MG63 (cell line): ENCODE measurements at regions not wholly inside any gene's neighbourhood (a gene's known extent, or its start where the extent isn't known, plus 50 kb on each side); places are given as distances from the start of the nearest gene placed in this dataset.
"Not testable (repeated sequence)": the region's sequence is repeated elsewhere in the genome, so short reads cannot be mapped to it uniquely, and the experiment has no call there.

Source experiments
- DNase-seq: peaks from one replicate; pipeline ENCODE4 v3.0.0-alpha.2; 2020
- H3K27me3 ChIP-seq: fragments of 250-450 bp; sonication (Bioruptor Pico); 2 replicates; pipeline ENCODE4 v1.5.1; 2020; ENCODE audit warnings: mild to moderate bottlenecking, moderate library complexity
- H3K36me3 ChIP-seq: fragments of 250-450 bp; sonication (Bioruptor Pico); 2 replicates; pipeline ENCODE4 v1.5.1; 2020; ENCODE audit warnings: mild to moderate bottlenecking, moderate library complexity
- H3K4me3 ChIP-seq: fragments of 250-450 bp; sonication (Bioruptor Pico); 2 replicates; pipeline ENCODE4 v1.5.1; 2020; ENCODE audit warnings: mild to moderate bottlenecking, moderate library complexity
- H3K9me3 ChIP-seq: fragments of 250-450 bp; sonication (Bioruptor Pico); 2 replicates; pipeline ENCODE4 v1.5.1; 2020; ENCODE audit warnings: mild to moderate bottlenecking, moderate library complexity

DNA sequence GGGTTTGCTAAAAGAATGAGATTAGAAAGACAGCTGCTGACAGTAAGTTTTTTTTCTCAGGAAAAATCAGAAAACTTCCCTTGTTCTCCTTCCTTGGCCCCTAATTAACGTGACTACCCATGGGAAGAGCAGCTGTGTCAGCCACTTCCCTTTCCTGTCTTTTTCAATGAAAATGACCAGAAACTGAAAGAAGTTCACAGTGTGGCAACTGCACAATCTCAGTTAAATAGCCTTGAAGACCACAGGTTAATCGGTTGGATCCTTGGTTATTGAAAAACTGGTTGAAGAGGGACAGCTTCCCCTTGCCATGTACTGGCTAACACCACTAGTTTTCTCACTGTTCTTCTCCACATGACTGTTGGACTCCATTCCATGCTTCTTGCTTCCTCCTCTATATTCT, 148.8 kb upstream of the AGR3 start:
- Histone ChIP-seq H3K9me3 (no peaks in the 10 kb centered on the region), H3K27me3 (no peaks in the 10 kb centered on the region)
- no peak for DNase-seq

DNA sequence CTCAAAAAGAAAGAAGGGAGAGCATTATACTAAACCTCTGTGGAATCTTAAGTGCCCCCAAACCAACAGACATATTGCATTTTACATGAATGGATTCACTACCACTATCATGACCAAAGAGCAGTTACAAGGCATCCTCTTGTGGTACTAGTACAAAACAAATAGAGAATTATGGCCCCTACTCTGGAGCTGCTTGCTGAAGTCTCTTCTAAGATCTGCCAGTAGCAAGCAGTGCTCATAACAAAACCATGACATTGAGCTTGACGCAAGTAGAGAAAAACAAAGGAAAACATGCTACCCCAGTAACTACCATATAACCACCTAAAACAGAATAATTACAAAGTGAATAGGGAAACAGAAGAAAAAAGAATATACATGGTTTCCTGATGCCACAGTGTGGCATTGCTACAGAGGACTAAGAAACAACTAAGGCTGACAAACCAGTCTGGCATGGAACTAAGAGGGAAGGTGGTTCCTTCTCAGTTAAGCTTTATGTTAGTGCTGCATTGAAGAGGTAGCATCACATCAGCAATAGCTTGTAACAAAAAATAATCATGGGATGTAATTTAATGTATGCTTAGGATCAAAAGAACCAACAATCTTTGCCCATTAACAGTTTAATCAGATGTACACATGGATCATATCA, 150.2 kb upstream of the AGR3 start:
- Histone ChIP-seq H3K9me3 (no peaks in the 10 kb centered on the region), H3K4me3 (no peak overlapping the region), H3K36me3 (no peaks in the 10 kb centered on the region), H3K27me3 (no peaks in the 10 kb centered on the region)
- no peak for DNase-seq

More for the DNA sequence above, 148.8 kb upstream of the AGR3 start:
- no peak overlapping the region for H3K4me3 ChIP-seq
- H3K36me3 ChIP-seq: no peaks in the 10 kb centered on the region

DNA sequence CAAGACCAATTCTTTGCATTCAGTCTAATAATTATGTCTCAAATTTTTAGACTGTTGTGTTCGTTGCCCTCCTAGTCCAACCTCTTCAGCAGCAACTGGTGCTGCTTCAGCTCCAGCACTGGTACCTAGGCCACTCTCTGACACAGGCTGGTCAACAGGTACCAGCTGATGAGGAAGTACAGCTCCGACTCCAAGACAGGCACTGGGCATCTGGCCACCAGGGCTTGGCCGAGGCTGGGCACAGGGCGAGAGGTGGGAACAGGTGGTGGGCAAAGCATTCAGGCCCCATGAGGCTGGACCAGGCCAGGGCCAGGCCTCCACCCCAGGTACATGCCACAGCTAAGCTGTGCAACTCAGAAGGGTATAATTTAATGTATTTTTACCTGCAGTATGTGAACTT, 151.5 kb upstream of the AGR3 start:
- H3K36me3 ChIP-seq: no peaks in the 10 kb centered on the region
- no peak for DNase-seq

DNA sequence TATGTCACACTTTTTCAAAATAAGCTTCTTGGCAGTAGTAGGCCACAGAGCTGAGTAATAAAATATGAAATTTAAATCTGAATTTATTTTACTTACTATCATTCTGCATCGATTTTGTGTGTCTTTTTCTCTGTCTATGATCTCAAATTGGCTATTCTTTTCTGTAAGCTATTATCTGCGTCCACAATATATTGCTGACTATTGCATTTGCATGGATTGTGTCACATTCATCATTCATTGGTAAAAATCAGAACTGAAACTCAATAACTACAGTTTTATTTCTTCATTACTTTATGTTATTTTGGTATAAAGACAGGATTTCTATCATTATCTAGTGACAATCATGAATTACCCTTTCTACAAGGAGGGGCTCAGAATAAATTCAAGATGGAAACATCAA, 154.8 kb upstream of the AGR3 start:
- Histone ChIP-seq H3K4me3 (no peak overlapping the region), H3K9me3 (peaks cover 3% of the 10 kb centered on the region), H3K27me3 (no peaks in the 10 kb centered on the region), H3K36me3 (no peaks in the 10 kb centered on the region)
- no peak for DNase-seq

More for the DNA sequence above, 151.5 kb upstream of the AGR3 start:
- Histone ChIP-seq H3K4me3 (no peak overlapping the region), H3K9me3 (no peaks in the 10 kb centered on the region), H3K27me3 (no peaks in the 10 kb centered on the region)

DNA sequence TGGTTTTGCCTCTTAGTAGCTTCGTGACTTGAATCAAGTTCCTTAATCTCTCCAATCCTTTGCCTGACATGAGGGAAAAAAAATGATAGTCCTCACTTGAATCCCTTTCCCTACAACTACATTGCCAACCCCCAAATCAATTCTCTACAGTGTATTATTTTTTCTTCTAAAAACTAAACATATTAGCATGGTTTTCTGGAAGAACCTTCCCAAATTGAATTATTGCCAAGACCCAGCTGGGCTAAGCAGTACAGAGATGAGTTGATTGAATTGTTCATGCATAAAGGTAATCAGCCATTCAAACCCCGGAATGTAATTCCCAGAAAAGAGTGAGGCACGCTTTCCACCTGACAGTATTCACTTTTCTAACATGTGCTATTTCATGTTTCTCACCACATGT, 155.6 kb upstream of the AGR3 start:
- Histone ChIP-seq H3K27me3 (no peaks in the 10 kb centered on the region), H3K36me3 (no peaks in the 10 kb centered on the region), H3K9me3 (peaks cover 3% of the 10 kb centered on the region), H3K4me3 (no peak overlapping the region)
- no peak for DNase-seq

DNA sequence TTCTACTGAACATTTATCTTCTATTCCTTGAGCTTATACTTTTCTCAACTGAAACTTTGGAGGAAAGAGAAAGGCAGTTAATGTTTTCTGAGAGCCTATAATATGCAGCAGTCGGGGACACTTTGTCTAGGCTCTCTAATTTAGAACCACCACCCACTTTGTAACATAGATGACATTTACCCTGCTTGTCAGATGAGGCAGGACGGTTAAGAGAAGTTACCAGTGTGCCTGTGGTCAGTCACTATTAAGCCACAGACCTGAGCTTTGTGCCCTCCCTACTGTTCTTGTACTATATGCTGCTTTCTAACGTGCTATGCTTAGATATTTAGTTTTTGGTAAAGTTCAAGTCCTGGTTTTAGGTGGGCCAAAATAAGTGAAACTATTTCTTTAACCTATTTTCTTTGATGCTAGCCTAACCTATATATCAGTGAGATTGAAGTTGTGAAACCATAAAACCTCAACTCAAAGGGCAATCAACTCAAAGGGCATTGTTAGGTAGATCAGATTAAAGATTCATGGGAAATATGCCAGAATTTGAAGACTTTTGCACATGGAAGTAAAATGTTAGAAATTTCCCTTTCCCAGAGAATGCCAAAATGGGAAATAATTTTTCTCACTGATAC, 156.5 kb upstream of the AGR3 start:
- no peaks in the 10 kb centered on the region for H3K36me3 ChIP-seq
- peaks cover 3% of the 10 kb centered on the region for H3K9me3 ChIP-seq
- DNase-seq: no peak
- no peak overlapping the region for H3K4me3 ChIP-seq
- no peaks in the 10 kb centered on the region for H3K27me3 ChIP-seq

DNA sequence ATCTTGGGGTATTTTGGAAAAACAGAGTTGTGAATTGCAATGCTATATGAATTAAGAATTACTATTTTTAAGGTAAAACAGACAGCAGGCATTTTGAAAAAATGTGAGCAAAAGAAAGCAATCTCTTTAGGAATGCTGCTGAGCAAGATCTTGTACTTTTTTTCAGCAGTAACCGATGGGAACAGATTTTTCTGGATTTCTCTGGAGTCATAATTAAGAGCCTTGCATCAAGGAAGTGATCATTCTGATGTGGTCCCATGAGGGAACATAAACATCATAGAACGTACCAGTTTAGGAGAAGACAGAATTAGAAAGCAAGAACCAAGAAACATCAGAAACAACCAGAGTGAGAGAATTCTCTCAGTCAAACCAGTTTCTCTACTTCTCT, 157.0 kb upstream of the AGR3 start:
- no peak for DNase-seq
- H3K4me3 ChIP-seq: no peak overlapping the region
- no peaks in the 10 kb centered on the region for H3K36me3 ChIP-seq
- peaks cover 3% of the 10 kb centered on the region for H3K9me3 ChIP-seq
- H3K27me3 ChIP-seq: no peaks in the 10 kb centered on the region

DNA sequence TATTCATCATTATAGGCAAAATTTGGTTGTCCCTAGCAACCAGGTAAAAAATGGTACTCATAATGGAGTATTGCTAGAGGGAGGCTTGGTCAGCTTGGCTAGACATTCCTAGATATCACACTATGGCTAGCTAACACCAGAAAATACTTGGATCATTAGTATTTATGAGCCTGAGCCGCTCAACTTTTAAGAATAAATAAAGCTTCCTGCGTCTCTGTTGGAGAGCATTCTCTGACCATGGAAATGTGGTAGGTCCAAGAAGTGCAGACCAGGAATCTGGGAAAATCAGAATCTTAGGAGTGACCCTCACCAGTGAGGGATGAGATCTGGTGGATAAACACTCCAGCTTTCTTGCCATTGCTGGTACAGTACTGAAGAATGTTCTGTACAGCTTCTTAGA, 157.6 kb upstream of the AGR3 start:
- Histone ChIP-seq H3K36me3 (no peaks in the 10 kb centered on the region), H3K9me3 (peaks cover 3% of the 10 kb centered on the region), H3K27me3 (no peaks in the 10 kb centered on the region), H3K4me3 (no peak overlapping the region)
- DNase-seq: no peak

DNA sequence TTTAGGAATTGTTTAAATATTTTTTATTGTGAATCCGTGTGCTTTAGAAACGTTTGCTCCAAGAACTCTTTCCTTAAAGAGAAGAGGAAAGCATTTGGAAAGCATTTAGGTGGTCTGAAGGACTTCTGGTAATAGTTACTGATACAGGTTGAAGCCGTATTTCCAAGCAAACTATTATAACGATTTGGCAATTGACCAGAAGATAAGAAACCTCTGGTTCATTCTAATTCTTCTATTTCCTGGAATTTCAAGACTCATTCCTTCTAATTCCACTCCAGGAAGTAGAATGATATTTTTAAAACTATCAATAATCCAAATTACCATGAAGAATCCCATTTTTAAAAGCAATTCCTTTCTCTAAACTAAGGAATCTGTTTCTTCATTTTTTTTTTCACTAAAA, 158.9 kb upstream of the AGR3 start:
- H3K36me3 ChIP-seq: no peaks in the 10 kb centered on the region
- peaks cover 3% of the 10 kb centered on the region for H3K9me3 ChIP-seq
- no peaks in the 10 kb centered on the region for H3K27me3 ChIP-seq
- DNase-seq: no peak
- no peak overlapping the region for H3K4me3 ChIP-seq

DNA sequence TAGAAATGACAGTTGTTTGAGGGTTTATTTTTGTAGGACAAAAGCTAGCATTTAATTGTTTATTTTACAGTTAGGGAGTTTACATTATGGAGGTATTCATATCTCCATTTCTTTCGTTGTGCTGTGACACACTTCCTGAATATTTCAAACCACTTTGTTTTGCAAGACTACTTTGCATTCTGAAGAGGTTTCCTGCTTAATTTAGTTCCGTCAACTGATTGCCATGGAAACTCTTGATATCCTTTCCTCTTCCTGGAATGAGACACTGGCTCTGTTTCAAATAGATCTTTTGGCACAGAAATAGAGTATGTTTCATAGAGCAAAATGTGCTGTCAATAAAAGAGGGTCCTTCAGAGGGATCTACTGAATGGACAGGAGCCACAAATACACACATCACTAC, 159.5 kb upstream of the AGR3 start:
- Histone ChIP-seq H3K4me3 (no peak overlapping the region), H3K36me3 (no peaks in the 10 kb centered on the region), H3K27me3 (no peaks in the 10 kb centered on the region), H3K9me3 (peaks cover 3% of the 10 kb centered on the region)
- no peak for DNase-seq

DNA sequence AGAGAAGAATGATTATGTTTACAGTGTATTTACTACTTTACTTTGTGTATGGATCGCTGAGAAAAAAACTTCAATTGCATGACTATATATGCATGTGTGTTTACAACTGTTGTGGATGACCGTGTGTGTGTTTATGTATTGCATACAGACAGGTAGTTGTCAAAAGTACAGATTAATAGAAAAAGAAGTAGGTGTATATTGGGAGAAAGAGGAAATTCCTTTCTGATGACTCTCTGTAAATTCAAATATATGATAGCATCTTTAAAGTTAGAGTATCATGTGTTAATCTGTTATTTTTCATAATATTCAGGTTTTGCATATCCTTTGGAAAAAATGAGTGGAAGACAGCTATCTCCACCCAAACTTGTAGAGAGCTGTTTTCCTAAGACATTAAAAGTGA, 160.4 kb upstream of the AGR3 start:
- no peak for DNase-seq
- Histone ChIP-seq H3K36me3 (no peaks in the 10 kb centered on the region), H3K9me3 (peaks cover 3% of the 10 kb centered on the region), H3K4me3 (no peak overlapping the region), H3K27me3 (no peaks in the 10 kb centered on the region)

DNA sequence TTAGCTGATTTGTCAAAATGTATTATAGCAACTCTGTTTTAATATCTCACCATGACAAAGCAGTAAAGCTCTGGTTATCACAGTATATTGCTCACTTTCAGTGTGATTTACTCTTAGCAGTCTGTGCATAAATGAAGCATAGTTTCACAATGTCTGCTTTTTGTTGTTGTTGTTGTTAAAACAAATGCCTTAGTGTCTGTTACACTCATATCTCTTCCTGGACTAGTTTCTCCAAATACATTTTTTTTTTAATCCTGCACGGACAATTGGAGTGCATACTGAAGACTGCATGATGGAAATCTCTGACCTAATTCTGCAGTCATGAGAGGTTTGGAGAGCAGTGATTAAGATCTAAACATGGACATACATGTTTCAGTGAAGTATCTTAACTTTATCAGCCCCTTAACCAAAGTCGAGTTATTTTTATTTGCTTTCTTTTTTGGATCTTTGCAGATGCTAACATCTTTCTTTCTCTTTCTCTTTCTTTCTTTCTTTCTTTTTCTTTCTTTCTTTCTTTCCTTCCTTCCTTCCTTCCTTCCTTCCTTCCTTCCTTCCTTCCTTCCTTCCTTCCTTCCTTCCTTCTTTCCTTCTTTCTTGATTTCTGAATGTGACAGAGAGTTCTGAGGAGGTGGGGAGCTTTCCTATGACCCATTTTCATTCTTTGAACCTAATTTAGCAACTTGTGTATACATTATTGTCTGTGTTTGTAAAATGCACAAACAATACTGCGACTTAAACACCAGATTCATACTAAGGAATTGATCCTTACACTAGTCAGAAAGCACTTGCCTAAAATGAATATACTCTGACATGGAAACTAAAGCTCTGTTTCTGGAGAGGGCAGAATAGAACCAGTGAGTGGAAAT, 161.5 kb upstream of the AGR3 start:
- H3K4me3 ChIP-seq: no peak overlapping the region
- DNase-seq: no peak

DNA sequence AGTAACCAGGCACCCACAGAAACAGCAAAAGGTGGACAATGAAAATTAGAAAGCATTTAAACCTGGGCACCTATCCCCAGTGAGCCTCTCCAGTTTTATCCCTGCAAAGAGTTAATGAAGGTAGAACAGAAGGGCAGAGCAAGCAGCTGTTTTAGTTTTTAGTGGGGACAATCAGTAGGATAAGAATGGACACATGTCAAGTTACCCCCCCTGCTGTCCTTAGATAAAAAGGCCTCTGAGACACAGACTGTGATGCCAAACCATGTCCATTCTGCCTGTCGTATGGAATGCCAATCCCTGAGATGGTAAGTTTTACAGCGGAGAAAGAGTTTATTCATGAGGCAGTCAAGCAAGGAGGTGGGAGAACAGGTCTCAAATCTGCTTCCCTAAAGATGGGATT, 162.6 kb upstream of the AGR3 start:
- Histone ChIP-seq H3K4me3 (no peak overlapping the region), H3K9me3 (peaks cover 3% of the 10 kb centered on the region), H3K27me3 (no peaks in the 10 kb centered on the region), H3K36me3 (no peaks in the 10 kb centered on the region)
- no peak for DNase-seq

More for the DNA sequence above, 161.5 kb upstream of the AGR3 start:
- Histone ChIP-seq H3K9me3 (peaks cover 3% of the 10 kb centered on the region), H3K27me3 (no peaks in the 10 kb centered on the region), H3K36me3 (no peaks in the 10 kb centered on the region)

DNA sequence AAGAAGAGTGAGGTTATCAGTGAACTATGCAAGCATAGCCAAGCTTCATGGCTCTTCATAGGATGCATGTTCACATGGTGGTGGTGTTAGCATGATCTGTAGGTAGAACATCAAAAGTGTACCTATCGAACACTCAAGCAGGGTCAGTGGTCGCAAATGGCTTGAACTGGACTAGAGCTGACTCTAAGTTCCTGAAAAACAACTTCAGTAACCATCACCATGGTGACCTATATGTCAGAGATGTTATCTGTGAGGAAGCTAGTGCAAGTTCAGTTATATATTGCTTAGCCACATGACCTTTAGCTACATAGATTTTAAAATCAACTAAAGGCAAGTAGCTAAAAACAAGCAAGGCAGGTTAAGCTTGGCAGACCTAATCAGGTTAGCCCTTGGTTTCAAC, 163.1 kb upstream of the AGR3 start:
- Histone ChIP-seq H3K9me3 (peaks cover 3% of the 10 kb centered on the region), H3K4me3 (no peak overlapping the region), H3K27me3 (no peaks in the 10 kb centered on the region), H3K36me3 (no peaks in the 10 kb centered on the region)
- DNase-seq: no peak

DNA sequence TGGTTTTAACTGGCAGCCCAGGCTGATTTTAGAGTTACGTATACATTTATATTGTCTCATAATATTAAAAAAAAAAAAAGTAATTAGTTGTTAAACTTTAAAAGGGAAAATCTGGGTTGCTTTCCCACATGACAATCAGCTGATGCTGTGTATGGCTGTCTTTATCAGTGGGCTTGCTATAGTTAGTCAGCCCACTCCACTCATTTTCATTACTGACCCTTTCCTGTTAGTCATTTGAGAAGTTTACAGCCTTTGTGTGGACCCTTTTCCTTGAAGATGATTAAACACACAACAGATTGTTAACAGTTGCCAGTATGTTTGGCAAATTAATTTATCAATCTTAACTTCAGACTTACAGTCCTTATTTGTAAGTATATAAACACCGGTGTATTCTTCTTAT, 164.5 kb upstream of the AGR3 start:
- Histone ChIP-seq H3K36me3 (no peaks in the 10 kb centered on the region), H3K9me3 (no peaks in the 10 kb centered on the region), H3K27me3 (no peaks in the 10 kb centered on the region), H3K4me3 (no peak overlapping the region)
- no peak for DNase-seq

DNA sequence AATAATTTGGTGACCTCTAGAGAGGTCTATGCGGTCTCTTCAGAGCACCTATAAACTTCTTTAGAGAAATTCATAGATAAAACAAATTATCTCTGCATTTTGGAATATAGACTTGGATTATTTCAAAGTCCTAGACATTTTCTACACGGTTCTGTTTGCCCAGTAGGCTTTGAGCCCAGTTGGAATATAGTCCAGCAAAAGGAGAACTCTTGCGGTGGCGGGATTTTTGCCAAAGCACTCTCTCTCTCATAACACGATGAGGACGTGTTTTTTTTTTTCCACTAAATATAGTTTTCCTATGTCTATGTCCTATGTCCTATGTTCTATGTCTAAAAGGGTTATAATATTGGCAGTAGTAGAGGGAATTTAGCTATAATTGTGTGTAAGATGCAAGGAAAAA, 164.9 kb upstream of the AGR3 start:
- DNase-seq: no peak
- no peaks in the 10 kb centered on the region for H3K36me3 ChIP-seq

DNA sequence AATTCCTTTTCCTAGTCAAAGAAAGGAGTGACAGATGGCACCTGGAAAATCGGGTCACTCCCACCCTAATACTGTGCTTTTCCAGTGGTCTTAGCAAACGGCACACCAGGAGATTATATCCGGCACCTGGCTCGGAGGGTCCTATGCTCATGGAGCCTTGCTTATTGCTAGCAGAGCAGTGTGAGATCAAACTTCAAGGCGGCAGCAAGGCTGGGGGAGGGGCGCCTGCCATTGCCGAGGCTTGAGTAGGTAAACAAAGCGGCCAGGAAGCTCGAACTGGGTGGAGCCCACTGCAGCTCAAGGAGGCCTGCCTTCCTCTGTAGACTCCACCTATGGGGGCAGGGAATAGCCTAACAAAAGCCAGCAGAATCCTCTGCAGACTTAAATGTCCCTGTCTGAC, 171.4 kb upstream of the AGR3 start:
- not testable (repeated sequence) for H3K36me3 ChIP-seq, H3K4me3 ChIP-seq, DNase-seq, H3K27me3 ChIP-seq, H3K9me3 ChIP-seq

More for the DNA sequence above, 164.9 kb upstream of the AGR3 start:
- Histone ChIP-seq H3K27me3 (no peaks in the 10 kb centered on the region), H3K4me3 (no peak overlapping the region), H3K9me3 (no peaks in the 10 kb centered on the region)

DNA sequence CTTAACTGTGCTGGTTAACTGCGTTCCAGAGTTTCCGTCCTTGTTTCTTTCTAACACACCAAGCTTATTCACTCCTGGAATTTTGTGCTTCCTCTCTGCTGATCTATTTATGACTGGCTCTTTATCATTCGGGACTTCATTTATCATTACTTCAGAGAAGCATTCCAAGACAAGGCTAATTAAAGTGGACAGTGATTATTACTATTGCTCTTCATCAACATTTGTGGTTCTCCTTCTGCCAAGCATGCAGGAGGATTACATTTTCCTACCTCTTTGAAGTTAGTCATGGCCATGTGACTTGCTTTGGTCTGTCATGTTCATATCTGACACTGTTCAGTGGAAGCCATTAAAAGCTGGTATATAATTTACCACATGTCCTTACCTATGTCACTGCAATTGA, 172.4 kb upstream of the AGR3 start:
- Histone ChIP-seq H3K4me3 (no peak overlapping the region), H3K9me3 (0 out of 2 replicates have a peak, but pooled peaks cover 2% of the 10 kb centered on the region), H3K27me3 (no peaks in the 10 kb centered on the region), H3K36me3 (no peaks in the 10 kb centered on the region)
- DNase-seq: no peak
